MM.1S (cell line): ENCODE measurements at regions not wholly inside any gene's neighbourhood (a gene's known extent, or its start where the extent isn't known, plus 50 kb on each side); places are given as distances from the start of the nearest gene placed in this dataset.

Experiments used
- CTCF ChIP-seq: fragments of 300-600 bp; sonication (generic); IDR thresholded peaks from 2 replicates; pipeline ENCODE4 v1.5.1; 2016; ENCODE audit warnings: antibody characterized with exemption, low read length, mixed read lengths
- EZH2 ChIP-seq: fragments of 300-600 bp; sonication (generic); optimal IDR thresholded peaks from 2 replicates; pipeline ENCODE3; 2017; ENCODE audit warnings: low read depth, mild to moderate bottlenecking, antibody characterized with exemption, low read length, mixed read lengths

DNA sequence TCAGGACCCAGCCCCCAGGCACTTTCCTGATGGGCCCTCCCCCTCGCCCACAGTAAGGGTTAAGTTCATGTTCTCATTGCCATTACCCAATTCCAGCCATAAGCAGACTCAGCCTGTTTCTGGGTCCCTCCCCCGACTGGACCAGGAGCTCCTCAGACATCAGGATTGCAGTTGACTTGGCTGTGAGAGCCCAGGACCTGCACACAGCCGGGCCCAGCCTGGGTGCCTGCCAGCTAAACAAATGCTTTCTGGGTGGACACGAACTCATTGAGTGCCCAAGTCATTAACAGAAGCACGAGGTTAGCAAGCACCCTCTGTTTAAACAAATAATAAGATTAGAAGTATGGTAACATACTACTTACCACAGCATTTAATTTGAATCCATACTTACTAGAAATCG lies 147.9 kb upstream of the POU3F1 start:
- TF ChIP-seq CTCF (no peak), EZH2 (no peak)
